ENCODE measurements at regions not wholly inside any gene's neighbourhood (a gene's known extent, or its start where the extent isn't known, plus 50 kb on each side); places are given as distances from the start of the nearest gene placed in this dataset.

DNA sequence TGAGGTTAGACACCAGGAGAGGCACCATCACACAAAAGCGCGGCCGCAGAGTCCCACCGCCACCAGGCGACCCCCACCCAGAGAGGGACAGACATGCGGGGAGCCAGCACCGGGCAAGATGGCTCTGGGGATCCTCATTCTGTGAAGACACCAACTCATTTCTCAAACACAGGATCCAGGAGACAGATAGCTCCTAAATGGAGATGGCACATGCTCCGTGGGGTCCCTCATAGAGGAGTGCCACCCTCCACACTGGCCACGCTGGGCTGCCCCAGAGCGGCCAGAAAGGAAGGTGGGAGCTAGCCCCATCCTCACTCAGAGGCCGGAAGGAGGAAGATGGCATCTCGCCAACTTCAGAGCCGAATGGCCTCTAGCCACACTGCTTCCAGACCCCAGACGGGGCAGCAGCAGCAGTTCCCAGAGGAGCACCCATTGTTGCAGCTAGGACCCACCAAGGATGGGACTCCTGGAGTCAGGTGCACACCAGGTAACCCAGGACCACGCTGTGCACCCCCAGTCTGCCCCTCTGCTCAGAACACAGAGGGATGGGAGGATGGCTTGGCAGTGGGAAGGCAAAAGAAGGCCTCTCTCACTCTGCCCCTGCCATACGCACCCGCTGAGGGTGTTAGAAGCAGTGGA is 78.6 kb downstream of the ZIC5 start:
- no peak for DNase-seq

DNA sequence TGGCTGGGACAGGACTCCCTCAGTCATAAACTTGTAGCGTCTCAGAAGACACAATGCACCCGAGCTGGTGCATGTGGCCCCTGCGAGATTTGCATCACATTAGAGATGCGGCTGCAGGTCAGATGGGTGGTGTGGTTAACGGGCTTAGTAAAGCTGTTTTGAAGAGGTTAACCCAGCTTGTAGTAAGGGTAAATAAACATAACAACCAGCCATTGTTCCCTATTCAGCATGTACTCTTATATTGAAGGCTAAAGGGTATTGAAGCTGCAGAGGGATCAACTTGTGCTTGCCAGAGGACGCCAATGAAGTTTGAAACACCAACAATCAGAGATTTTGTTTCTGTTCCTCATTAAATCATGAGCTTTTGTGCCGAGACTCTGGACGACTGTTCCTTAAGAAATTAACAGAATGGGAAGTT is 79.4 kb downstream of the ZIC5 start:
- DNase-seq: no peak

DNA sequence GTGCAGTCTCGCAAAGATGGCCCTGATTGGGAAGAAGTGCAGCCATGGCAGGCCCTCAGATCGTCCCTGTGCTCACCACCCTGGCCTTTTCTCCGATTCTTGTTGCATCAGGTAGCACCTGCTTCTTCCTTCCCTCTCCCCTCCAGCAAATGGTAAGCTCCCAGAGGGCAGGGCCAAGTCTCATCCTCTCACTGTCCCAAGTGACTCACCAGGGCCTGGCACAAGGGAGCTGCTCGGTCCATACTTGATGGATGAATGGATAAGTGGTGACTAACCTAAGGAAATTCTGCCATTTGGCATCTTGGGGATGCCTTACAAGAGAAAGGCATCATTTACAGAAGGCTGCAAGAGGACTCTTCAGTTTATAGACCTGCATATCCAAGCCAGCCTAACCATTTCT is 84.9 kb downstream of the ZIC5 start:
- no peak for DNase-seq

DNA sequence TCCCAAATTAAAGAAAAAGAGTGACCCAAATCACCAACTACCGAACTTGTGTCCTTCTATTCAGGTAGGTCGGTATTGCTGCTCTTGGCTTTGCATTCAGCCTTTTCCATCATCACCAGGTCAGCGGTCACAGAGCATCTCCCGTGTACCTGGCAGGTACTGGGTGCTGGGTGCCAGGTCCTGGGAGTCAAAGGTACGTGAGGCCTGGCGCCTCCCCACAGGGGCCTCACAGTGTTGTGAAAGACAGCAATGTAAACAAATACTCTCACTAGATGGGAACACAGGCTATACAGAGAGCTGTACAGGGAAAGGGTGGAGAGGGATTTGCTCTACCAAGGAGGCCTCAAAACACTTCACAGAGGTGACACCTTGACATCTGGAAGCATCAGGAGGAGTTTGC is 86.7 kb downstream of the ZIC5 start:
- no peak for DNase-seq

DNA sequence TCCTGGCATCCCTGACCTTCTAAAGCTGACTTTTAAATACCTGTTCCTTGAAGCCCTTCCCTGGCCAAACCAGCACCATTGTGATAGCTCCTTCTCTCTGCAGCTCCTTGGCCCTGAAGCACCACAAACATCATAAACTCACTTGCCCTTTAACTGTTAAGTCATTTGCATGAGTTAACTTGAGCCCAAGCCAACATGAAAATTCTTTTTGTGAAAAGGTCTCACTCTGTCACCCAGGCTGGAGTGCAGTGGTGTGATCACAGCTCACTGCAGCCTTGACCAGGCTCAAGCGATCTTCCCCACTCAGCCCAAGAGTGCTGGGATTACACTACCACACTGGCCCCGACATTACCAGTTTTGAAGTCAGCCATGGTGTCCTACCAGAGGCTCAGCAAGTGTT is 87.8 kb downstream of the ZIC5 start:
- no peak for DNase-seq

DNA sequence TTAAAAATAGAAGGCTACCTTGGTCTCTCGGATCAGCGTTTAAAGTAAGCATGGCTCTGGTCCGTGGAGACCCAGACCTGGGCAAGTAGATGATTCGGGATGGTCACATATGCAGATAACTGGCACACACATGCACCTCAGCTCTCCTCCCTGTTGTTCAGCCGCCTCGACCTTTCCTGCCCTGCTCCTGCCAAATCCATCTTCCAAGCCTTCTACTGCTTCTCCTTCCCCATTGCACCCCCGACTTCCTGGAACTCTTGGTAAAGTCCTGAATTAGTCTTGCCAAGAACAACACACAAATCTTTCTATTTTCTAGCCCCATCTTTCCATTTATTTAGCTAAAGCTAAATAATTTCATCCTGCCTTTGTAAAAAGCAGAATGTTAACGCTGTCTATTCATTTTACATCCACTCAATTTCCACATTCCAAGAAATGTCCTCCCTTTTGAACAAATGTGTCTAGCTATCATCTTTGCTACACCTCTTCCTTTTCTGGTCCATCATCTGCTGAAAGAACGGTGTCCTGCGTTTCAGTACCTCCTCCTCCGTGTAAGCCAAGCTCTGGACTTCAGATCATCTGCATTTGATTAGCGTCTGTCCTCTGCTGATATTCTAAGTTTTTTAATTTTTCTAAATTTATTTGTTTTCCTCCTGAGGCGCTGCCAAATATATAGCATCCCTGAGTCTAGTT is 92.5 kb downstream of the ZIC5 start:
- DNase-seq: no peak

DNA sequence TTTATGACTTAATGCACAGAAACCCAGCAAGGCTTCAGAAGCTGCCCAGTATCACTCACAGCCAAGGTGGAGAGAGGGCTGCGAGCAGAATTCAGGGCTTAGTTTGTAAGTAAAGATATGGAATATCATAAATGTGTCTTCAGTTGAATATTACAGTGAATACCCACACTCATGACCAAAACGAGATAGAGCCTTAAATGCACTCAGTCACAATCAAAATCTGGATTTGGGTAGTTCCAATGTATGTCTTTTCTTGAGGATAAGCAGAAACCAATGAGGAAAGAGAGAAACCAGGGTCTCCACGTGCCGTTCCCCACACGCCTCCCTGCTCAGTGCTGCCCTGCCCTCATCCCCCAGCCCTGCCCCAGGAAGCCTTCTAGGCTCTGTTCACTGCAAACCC is 94.9 kb downstream of the ZIC5 start:
- no peak for DNase-seq

DNA sequence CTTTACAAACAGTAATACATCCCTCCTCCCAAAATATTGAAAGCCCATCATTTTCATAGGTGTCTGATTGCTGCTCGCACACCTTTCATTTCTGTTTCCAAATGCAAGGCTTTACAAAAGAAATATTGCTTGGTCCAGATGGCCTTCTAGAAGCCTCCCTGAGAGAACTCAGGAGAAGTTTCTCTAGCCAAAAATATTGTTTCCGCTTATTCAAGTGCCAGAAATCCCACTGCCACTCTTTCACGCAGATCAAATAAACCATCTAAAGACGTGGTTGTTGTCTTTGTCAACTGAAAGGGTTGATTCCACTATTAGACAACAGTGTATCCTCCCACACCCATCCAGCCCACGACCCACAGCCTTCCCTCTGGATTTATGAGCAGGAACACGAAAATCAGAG is 96.2 kb downstream of the ZIC5 start:
- DNase-seq: no peak

DNA sequence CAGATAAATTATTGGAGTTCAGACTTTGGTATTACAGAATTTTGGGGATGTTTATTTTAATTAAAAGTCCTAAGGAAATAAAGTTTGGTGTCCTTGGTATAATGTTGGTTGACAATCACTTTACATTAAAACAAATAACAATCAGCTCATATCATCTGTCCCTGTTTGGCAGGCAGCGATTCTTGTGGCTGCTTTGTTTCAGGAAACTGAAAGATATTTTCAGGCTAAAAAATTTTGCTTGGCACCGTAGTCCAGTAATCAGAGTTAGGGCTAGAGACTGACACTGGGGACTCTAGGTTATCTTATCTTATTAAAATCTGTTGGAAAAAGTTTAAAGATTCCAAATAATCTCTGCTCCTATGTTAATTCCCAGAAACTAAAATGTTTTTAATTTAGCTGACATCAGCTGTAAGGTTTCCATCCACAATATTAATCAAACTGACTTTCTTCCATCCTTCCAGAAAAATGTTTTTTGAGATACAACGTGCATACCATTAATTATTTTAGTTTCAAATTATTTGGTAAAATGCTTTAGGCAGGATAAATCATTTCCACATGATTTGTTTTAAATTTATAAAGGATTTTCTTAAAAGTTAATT is 97.6 kb downstream of the ZIC5 start:
- no peak for DNase-seq

DNA sequence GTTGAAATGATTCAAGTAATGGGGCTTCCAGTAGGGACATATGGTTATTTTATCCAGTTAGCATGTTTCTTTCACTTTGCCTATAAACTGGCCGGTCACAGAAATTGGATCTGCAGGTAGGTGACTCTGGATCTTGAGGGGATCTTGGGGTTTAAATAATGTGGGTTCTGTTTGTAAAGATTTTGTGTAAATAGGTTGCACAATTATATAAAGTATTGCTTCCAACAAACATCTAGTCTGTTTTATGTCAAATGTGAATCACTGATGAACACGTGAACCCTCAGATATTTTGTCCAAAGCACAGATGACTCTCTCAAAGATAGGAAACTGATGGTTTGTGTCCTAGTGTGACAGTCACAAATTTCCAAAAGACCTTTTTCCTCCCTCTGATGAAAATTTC is 98.4 kb downstream of the ZIC5 start:
- DNase-seq: no peak

DNA sequence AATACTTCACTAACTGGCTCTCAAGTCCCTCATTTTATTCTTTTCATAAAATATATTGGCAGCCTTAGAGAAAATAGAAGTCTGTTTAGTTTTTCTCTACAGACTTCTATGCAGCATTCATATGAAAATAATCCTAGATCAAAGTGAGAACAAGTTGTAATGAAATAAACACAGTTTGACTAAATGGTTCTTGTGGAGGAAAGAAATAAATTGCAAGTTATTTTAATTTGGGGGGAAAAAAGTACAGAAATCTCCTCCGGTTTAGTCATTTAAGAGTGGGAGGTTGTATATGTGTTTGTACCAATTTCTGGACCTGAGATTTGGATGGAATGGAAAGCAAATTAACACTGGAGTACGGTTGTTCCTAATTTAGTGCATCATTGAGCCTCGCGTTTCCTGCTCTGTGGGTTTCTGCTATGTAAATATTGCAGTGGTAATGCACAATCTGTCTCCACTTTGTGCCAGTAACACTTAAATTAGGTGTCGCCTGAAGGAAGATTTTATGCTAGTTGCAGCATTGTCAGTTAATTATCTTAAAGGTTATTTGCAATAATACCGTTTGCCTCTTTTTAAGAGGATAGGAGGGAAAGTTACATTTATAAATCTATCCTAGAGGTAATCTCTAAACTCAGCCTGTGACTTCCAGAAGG is 100.2 kb downstream of the ZIC5 start:
- no peak for DNase-seq

DNA sequence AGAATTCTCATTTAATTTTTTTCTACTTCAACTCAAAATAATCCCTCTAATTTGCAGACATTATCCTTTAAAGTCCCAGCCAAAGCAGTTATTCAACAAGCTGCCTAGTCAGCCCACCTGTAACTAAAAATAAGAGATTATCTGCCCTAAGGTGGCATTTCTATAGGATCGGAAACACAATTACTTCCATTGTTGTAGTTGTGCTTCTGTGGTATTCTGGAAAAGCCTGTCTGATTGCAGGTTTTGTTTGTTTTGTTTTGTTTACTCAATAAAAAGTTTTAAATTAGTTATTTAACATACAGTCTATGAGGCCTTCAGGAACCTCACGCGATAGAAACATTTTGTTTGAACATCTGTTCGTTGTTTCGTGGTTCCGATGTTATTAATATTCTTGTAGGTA is 101.0 kb downstream of the ZIC5 start:
- no peak for DNase-seq

DNA sequence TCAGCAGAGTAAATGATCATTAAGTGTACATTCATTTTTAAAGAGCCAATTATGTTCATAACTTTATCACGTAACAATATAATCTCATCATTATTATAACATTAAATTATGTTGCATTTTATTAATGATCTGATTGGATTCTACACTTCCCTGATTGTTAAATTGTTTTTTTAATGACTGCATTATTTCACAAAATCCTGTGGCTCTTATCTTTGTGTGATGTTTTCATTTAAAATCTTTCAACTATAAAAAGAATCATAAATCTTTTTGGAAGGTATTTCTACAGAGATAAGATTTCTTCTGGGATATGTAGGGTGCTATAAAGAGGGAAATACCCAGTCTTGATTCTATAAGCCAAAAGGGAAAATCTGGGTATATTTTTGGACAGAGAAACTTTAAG is 101.7 kb downstream of the ZIC5 start:
- no peak for DNase-seq

DNA sequence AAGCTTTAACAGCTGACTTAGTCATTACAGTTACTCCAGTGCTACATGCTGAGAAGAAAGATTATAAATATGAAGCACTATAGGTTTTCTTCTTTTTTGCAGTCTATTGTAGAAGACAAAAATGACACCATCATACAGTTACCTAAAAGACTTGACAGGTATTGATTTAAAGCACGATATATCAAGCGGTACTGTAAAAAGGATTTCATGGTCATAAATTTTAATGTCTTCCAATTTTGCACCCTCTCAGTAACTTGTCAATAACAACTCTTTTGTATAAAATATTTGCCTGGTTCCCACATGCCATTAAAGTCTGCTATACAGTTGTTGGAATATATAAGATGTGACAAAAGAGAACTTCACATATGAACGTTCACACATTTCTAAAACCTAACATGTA is 102.8 kb downstream of the ZIC5 start:
- DNase-seq: no peak

DNA sequence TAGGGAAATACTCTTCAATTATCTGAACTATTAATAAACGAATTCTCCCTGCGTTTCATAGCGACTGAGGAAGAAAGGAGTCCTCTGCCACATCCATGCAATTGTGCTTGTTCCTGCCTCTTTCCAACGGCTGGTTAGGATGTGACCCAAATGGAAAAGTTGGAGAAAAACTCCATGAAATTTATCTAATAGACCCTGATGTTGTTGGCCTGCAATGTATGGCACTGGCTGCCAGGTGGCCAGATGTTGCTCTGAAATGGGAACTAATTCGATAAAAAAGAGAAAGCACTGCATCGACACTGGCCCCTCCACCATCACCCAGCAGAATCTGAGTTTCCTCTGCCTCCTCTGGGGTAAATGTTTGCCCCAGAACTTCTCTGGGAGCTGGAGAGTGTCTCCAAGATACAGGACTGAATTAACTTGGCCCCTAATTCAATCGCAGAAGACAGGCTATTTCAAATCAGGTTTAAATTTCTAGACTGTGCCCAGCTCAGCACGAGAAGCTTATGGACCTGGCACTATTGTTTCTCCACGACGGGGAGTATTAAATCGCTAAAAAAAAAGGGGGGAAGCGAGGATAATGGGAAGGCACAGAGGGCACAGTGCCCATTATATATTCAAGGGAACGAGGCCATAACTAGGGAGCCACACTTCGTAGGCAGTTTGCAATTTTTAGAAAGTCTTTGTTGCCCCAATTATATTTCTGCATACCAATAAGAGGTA is 103.9 kb downstream of the ZIC5 start:
- DNase-seq: no peak

DNA sequence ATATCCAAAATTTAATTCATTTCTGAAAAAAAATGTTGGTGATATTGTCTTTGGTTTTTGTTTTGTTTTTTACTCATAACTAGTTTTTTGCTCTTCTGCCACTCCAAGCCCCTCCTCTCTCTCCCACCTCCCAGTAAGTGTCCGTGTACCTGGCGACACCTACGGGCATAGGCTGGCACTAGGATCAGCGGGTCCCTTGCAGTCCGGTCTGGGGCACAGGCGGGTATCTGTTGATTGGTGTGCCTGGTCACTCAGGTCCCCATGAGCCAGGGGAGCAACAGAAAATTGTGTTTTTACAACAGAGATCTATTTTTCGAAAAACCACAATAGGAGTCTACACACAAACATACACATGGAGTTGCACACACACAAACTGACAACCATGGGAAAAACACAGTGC is 104.8 kb downstream of the ZIC5 start:
- DNase-seq: no peak

DNA sequence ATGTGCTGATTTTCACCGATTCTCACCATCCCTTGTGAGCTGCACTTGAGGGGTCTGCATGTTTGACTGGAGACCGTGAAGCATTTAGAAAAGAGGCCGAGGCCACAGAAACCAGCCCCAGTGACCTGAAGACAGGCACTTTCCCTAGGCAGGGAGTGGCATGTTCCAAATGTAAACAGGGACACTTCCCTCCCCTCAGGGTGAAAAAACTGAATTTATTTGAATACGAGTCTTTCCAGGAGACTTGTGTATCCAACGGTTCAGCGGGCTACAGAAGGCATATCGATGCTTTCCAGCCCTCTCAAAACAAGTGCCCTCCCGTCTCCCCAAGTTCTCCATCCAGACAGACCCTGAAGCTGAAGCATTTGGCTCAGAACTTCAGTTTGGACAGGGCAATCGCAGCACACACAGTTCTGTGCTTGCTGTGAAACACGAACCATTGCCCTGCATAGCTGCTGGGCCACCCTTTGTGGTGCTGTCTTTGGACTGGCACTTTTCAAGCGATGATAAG is 106.1 kb downstream of the ZIC5 start:
- no peak for DNase-seq

DNA sequence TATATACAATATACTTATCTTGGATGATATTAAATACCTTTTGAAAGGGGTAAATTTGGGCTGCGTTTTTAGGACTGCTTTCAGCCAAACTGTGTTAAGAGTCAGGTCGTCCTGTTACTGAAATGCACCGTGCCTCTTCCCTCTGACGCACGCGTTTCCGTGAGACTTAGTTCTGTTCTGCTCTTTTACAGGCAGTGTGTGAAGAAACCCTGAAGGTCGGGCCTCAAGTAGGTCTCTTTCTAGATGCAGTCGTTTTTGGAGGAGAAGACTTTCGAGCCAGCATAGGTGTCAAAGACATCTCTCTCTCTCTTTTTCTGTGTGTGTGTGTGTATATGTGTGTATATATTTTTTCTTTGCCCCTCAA is 107.0 kb downstream of the ZIC5 start:
- DNase-seq: no peak

DNA sequence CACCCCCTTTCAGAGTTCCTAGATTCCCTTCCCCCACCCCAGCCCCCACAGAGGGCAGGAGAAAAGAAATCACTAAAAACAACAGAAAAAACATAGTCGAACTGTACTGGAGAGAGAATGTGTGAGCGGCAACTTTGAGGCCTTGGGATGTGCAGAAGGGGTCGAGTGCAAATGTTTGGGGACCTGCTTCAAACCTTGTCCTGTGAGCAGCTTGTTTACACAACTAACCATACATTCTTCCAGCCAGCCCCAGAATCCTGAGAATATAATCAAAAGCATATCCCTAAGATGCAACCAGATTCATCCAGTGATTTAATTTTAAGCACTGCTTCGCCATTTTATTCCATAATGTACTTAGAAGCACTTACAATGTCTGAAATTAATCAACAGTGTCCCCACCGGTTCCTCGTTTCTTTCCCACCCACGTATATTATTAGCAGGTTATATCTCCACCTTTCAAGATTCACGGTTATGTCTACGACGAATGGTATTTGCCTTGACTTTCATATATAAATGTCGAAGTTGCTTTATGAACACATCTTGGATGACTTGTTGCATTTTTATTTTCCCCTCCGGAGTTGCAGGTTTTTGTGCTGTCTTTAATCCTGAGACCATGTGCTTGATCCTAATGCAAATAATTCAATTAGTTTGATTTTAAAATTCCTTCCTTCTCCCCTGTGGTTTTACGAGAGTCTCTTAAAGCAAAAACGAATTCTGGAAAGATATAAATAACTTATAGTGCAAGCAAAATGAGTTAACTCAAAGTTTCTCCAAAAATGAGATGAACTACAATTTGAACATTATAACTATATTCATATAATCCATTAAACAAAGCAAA is 107.6 kb downstream of the ZIC5 start:
- no peak for DNase-seq

DNA sequence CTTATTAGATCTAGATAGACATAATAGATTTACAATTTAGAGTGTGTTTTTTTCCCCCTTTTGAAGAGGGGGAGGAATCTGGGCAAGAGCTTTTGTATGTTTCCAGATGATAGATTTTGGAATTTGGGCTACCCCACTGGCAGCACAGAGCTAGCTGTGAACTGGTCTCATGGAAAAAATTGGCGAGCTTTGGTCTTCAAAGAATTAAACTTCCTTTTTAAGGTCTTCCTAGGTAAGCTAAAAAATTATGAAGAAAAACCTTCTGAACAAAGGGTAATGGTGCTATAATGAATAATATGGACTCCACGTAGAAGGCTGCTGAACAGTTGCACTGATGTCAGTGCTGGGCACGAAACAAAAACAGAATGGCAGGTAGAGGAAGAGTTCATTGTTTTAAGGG is 109.3 kb downstream of the ZIC5 start:
- no peak for DNase-seq

DNA sequence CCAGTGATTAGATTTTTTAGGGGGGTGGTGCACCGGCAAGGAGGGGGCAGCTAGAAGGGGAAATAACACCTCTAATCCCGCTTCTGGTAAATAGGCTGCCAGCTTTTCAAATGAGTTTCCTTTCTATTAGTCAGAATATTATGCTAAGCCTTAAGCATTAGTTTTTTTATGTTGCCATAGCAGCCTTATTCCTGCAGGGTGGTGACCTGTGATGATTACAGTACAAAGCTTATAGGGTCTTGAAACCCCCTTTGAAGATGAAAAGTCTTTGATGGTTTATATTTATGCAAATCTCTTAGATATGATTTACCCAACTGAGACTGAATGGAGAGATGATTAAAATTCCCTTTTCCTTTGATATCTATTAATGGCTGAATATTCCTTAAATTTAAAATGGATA is 109.8 kb downstream of the ZIC5 start:
- DNase-seq: no peak

DNA sequence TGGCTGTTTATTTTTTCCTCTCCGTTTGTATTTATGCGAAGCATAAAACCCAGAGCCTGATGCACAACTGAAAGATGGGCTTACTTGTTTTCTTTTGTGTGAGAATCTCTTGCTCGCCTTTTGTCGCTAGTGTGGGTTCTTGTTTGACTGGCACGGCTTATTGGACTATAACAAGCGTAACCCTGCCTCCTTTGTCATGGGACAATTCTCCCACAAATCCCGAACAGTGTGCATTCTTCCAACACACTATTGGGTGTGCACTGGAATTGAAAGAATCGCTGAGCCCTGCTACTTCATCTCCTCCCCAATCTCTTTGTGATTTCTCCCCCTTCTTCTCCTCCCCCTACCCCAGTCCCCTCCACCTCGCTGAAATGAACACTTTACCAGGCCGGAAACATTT is 110.8 kb downstream of the ZIC5 start:
- no peak for DNase-seq

Measured in inflammatory macrophage treated with lipopolysaccharide for 1 hour (primary cell).